Osteocyte (in vitro differentiated cells): ENCODE measurements at regions not wholly inside any gene's neighbourhood (a gene's known extent, or its start where the extent isn't known, plus 50 kb on each side); places are given as distances from the start of the nearest gene placed in this dataset.

Source experiments
- DNase-seq: peaks from one replicate; pipeline ENCODE4 v3.0.0; 2021; ENCODE audit warnings: mixed read lengths; ENCODE audit not compliant: unreplicated experiment; ENCODE audit errors: extremely low spot score
- H3K27ac Mint-ChIP-seq: one replicate; pipeline ENCODE4 v1.8.0; 2021; ENCODE audit warnings: mild to moderate bottlenecking, mixed read lengths; ENCODE audit not compliant: unreplicated experiment
- H3K27me3 Mint-ChIP-seq: one replicate; pipeline ENCODE4 v1.8.0; 2021; ENCODE audit warnings: mixed read lengths; ENCODE audit not compliant: unreplicated experiment
- H3K36me3 Mint-ChIP-seq: one replicate; pipeline ENCODE4 v1.8.0; 2021; ENCODE audit warnings: mixed read lengths; ENCODE audit not compliant: unreplicated experiment
- H3K4me1 Mint-ChIP-seq: one replicate; pipeline ENCODE4 v1.8.0; 2021; ENCODE audit warnings: mixed read lengths; ENCODE audit not compliant: unreplicated experiment
- H3K4me3 Mint-ChIP-seq: one replicate; pipeline ENCODE4 v1.8.0; 2021; ENCODE audit warnings: mild to moderate bottlenecking, moderate library complexity, mixed read lengths; ENCODE audit not compliant: unreplicated experiment
- H3K9me3 Mint-ChIP-seq: one replicate; pipeline ENCODE4 v1.8.0; 2021; ENCODE audit warnings: mixed read lengths; ENCODE audit not compliant: unreplicated experiment
- TF ChIP-seq, protein P1 (sequence below): fragments of 200-600 bp; sonication (generic); IDR thresholded peaks from 2 replicates; pipeline ENCODE4 v1.5.0; 2021; ENCODE audit warnings: antibody characterized with exemption, mild to moderate bottlenecking, moderate library complexity

DNA sequence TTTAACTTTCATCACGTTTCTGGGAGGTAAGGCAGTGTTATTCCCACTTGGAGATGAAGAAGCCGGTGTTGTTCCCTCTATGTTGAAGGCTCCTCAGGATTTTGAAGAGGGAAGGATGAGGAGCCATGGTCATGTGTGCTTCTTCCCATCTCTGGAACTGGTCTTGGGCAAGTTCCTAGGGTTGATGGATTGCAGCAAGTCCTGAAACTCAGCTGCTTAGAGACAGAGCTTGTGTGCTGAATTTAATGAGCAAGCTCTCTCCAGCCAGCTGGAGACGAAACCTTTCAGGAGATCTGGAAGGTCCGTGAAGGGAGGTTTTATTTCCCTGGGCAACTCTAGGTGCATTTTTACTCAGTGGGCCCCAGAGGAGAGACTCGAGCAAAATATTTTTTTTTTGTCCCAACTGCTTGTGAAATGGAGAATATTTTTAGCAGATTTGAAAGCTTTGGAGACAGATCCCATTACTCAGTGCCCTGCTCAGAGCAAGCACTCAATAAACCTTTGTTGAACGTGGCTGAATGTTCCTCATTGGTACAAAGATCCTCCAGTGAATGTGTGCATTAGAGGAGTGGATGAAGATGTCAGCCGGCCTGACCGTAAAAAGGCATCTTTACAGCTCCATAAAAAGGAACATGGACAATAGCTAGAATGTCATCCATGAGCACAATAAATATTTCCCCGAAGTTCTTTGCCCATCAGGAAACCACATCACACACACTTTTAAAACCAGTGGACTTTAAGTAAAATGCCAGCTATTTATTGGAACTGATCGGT is 55.6 kb upstream of the RGMA start:
- TF ChIP-seq, protein P1, sequence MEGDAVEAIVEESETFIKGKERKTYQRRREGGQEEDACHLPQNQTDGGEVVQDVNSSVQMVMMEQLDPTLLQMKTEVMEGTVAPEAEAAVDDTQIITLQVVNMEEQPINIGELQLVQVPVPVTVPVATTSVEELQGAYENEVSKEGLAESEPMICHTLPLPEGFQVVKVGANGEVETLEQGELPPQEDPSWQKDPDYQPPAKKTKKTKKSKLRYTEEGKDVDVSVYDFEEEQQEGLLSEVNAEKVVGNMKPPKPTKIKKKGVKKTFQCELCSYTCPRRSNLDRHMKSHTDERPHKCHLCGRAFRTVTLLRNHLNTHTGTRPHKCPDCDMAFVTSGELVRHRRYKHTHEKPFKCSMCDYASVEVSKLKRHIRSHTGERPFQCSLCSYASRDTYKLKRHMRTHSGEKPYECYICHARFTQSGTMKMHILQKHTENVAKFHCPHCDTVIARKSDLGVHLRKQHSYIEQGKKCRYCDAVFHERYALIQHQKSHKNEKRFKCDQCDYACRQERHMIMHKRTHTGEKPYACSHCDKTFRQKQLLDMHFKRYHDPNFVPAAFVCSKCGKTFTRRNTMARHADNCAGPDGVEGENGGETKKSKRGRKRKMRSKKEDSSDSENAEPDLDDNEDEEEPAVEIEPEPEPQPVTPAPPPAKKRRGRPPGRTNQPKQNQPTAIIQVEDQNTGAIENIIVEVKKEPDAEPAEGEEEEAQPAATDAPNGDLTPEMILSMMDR, result no peak
- Mint-ChIP-seq H3K4me1 (no peaks in the 10 kb centered on the region), H3K27ac (no peak overlapping the region), H3K36me3 (no peaks in the 10 kb centered on the region), H3K9me3 (peaks cover 3% of the 10 kb centered on the region), H3K27me3 (no peaks in the 10 kb centered on the region), H3K4me3 (no peak overlapping the region)
- DNase-seq, result no peak

DNA sequence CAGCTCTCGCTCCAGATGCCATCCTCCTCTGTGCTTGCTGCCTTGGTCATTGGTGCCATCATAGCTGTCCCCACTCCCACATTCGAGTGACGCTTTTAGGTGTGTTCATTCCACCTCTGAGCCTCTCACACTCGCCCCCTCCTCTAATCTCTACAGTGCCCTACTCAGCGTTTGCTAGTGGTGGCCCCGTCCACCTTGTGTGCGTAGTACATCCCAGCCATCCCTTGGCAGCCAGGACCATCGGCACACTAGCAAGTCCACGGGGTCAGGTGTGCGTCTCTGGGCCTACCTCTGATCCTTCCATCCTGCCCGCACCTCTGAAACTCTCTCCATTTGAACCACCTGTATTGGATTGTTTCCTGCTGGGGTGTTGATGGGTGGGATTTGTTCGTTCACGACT is 54.2 kb upstream of the RGMA start:
- TF ChIP-seq, protein P1, result no peak
- H3K27me3 Mint-ChIP-seq, result no peaks in the 10 kb centered on the region
- H3K9me3 Mint-ChIP-seq, result no peaks in the 10 kb centered on the region
- H3K36me3 Mint-ChIP-seq, result no peaks in the 10 kb centered on the region
- no peak overlapping the region for H3K27ac Mint-ChIP-seq
- H3K4me1 Mint-ChIP-seq, result no peaks in the 10 kb centered on the region
- H3K4me3 Mint-ChIP-seq, result no peak overlapping the region
- no peak for DNase-seq

- Mint-ChIP-seq H3K4me3 (no peak overlapping the region), H3K36me3 (no peaks in the 10 kb centered on the region), H3K27ac (no peak overlapping the region), H3K4me1 (no peaks in the 10 kb centered on the region), H3K9me3 (no peaks in the 10 kb centered on the region), H3K27me3 (peaks cover 5% of the 10 kb centered on the region)
- TF ChIP-seq, protein P1, result no peak
- no peak for DNase-seq
Measured at GRCh38 chr15:93141371-93141794, 52.4 kb upstream of the RGMA start.

DNA sequence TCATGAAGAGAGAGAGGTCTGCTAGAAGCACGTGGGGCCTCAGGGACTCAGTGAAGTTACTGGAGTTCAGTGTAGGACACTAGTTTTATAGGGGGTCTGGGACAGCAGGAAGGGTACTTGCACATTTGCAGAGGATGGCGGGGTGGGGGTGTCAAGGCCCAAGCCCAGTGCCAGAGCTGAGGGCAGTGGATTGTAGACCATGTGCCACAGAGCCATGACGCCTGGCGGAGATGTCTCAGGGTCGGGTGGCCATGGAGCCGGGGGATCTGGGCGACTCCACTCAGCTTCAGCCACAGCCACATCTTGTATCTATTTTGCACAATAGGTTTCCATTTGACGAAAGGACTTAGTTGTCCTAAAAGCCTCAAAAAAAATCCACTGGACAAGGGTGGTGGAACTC is 50.4 kb upstream of the RGMA start:
- Mint-ChIP-seq H3K27me3 (peaks cover 6% of the 10 kb centered on the region), H3K27ac (no peak overlapping the region), H3K4me1 (no peaks in the 10 kb centered on the region), H3K9me3 (no peaks in the 10 kb centered on the region), H3K4me3 (no peak overlapping the region), H3K36me3 (no peaks in the 10 kb centered on the region)
- no peak for DNase-seq
- TF ChIP-seq, protein P1, result no peak

DNA sequence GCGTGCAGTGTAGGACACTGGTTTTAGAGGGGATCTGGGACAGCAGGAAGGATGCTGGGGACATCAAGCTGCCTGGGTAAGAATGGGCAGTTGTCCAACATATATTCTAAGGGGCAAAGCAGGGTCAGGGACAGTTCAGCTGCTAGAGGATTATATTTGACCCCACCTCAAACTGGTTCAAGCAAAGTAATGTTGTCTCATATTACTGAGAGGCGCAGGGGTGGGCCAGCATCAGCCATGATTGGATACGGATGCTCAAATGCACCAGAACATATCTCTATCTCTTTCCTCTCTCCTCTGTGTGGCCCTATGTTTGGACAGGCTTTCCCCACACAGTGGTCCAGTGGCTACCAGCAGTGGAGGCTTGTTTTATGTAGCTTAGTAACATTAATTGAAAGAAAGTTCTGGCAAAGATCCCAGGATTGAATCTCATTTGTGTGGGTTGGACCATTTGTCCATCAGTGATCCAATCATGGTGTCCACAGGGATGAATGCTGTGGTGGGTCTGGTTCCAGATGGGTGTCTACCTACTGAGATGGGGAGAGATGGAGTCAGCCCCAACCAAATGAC is 49.8 kb upstream of the RGMA start:
- Mint-ChIP-seq H3K4me3 (no peak overlapping the region), H3K9me3 (no peaks in the 10 kb centered on the region), H3K27ac (no peak overlapping the region), H3K27me3 (peaks cover 6% of the 10 kb centered on the region), H3K36me3 (no peaks in the 10 kb centered on the region), H3K4me1 (no peaks in the 10 kb centered on the region)
- no peak for DNase-seq
- TF ChIP-seq, protein P1, result no peak
